GM13976 (cell line): ENCODE measurements at regions not wholly inside any gene's neighbourhood (a gene's known extent, or its start where the extent isn't known, plus 50 kb on each side); places are given as distances from the start of the nearest gene placed in this dataset.
"Not testable (repeated sequence)": the region's sequence is repeated elsewhere in the genome, so short reads cannot be mapped to it uniquely, and the experiment has no call there.

Experiments
- DNase-seq: peaks from one replicate; pipeline ENCODE4 v3.0.0; 2012; ENCODE audit warnings: low spot score
- CTCF ChIP-seq: IDR thresholded peaks from 2 replicates; pipeline ENCODE4 v1.5.1; 2012; ENCODE audit warnings: borderline replicate concordance, mild to moderate bottlenecking; ENCODE audit not compliant: insufficient read depth; ENCODE audit errors: extremely low read depth, missing control alignments, control extremely low read depth
- in situ Hi-C: fragments of 300-500 bp; cut with MboI; formaldehyde crosslinking; loops from one replicate; pipeline ENCODE4 v1.12.0; 2022; ENCODE audit warnings: low sequenced_read_pairs, mixed read lengths, inconsistent platforms; ENCODE audit not compliant: unreplicated experiment

GRCh38 chr2:225761396-225761795, 361.9 kb downstream of the NYAP2 start:
- in situ Hi-C loops: no loop called here
- no peak for TF ChIP-seq CTCF
- no peak for DNase-seq

- DNase-seq: no peak
- no peak for TF ChIP-seq CTCF
- in situ Hi-C loops: no loop called here
Measured at GRCh38 chr2:225757248-225757647, 357.7 kb downstream of the NYAP2 start.

- in situ Hi-C loops: no loop called here
- TF ChIP-seq CTCF: no peak
- no peak for DNase-seq
Measured at GRCh38 chr2:225756198-225756597, 356.7 kb downstream of the NYAP2 start.

- in situ Hi-C loops: no loop called here
- TF ChIP-seq CTCF: no peak
- no peak for DNase-seq
Measured at GRCh38 chr2:225748609-225749008, 349.1 kb downstream of the NYAP2 start.

GRCh38 chr2:225743996-225744395, 344.5 kb downstream of the NYAP2 start:
- in situ Hi-C loops, DNase-seq: not testable (repeated sequence)

- in situ Hi-C loops: no loop called here
- DNase-seq: no peak
- no peak for TF ChIP-seq CTCF
Measured at GRCh38 chr2:225742487-225742886, 343.0 kb downstream of the NYAP2 start.

- in situ Hi-C loops: no loop called here
- TF ChIP-seq CTCF: no peak
- DNase-seq: no peak
Measured at GRCh38 chr2:225740086-225740485, 340.6 kb downstream of the NYAP2 start.
